ENCODE measurements at regions not wholly inside any gene's neighbourhood (a gene's known extent, or its start where the extent isn't known, plus 50 kb on each side); places are given as distances from the start of the nearest gene placed in this dataset.

GRCh38 chr5:99706160-99706559 is 777.4 kb upstream of the CHD1 start:
- no peaks in the 10 kb centered on the region for H3K9me3 ChIP-seq (ENCODE audit: control insufficient read depth, insufficient read depth, low read depth, low read length)
- no peak for TF ChIP-seq EZH2 (IDR thresholded peaks at IDR 0.05; ENCODE audit: low read length, missing control alignments)
- TF ChIP-seq, protein P1, sequence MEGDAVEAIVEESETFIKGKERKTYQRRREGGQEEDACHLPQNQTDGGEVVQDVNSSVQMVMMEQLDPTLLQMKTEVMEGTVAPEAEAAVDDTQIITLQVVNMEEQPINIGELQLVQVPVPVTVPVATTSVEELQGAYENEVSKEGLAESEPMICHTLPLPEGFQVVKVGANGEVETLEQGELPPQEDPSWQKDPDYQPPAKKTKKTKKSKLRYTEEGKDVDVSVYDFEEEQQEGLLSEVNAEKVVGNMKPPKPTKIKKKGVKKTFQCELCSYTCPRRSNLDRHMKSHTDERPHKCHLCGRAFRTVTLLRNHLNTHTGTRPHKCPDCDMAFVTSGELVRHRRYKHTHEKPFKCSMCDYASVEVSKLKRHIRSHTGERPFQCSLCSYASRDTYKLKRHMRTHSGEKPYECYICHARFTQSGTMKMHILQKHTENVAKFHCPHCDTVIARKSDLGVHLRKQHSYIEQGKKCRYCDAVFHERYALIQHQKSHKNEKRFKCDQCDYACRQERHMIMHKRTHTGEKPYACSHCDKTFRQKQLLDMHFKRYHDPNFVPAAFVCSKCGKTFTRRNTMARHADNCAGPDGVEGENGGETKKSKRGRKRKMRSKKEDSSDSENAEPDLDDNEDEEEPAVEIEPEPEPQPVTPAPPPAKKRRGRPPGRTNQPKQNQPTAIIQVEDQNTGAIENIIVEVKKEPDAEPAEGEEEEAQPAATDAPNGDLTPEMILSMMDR (conservative IDR thresholded peaks at IDR 0.05 in 1 of 2, IDR thresholded peaks at IDR 0.05 in 1 of 2; ENCODE audit: low read depth in 1 of 2, low read length in 2 of 2) = no peak
- H3K27ac ChIP-seq (ENCODE audit: insufficient read depth, low read length) = no peak overlapping the region
- H3K4me1 ChIP-seq (ENCODE audit: control insufficient read depth, extremely low read depth, insufficient read depth, low read length) = no peaks in the 10 kb centered on the region
- H3K27me3 ChIP-seq (ENCODE audit: control insufficient read depth, insufficient read depth, low read length) = no peaks in the 10 kb centered on the region
- no peak for DNase-seq (ENCODE audit: low read depth in 2 of 2)
- H3K79me2 ChIP-seq (ENCODE audit: control insufficient read depth, insufficient read depth, low read length) = no peaks in the 10 kb centered on the region
- no peaks in the 10 kb centered on the region for H3K36me3 ChIP-seq (ENCODE audit: control insufficient read depth, insufficient read depth, low read length)
- no peak overlapping the region for H3K4me3 ChIP-seq (replicated peaks in 1 of 4; ENCODE audit: control extremely low read depth in 1 of 4, insufficient read depth in 1 of 4, low read depth in 3 of 4, low read length in 4 of 4)
- H4K20me1 ChIP-seq (ENCODE audit: control insufficient read depth, extremely low read depth, insufficient read depth, low read length) = no peaks in the 10 kb centered on the region
- H2AFZ ChIP-seq (ENCODE audit: low read length) = no peak overlapping the region
- H3K9ac ChIP-seq (ENCODE audit: insufficient read depth, low read length) = no peak overlapping the region
- H3K4me2 ChIP-seq (ENCODE audit: extremely low read depth, insufficient read depth, low read length) = no peak overlapping the region

- no peaks in the 10 kb centered on the region for H3K27me3 ChIP-seq (ENCODE audit: control insufficient read depth, insufficient read depth, low read length)
- H3K9ac ChIP-seq (ENCODE audit: insufficient read depth, low read length) = no peak overlapping the region
- TF ChIP-seq EZH2 (IDR thresholded peaks at IDR 0.05; ENCODE audit: low read length, missing control alignments) = no peak
- TF ChIP-seq, protein P1 (conservative IDR thresholded peaks at IDR 0.05 in 1 of 2, IDR thresholded peaks at IDR 0.05 in 1 of 2; ENCODE audit: low read depth in 1 of 2, low read length in 2 of 2) = no peak
- no peaks in the 10 kb centered on the region for H3K79me2 ChIP-seq (ENCODE audit: control insufficient read depth, insufficient read depth, low read length)
- H3K4me2 ChIP-seq (ENCODE audit: extremely low read depth, insufficient read depth, low read length) = no peak overlapping the region
- no peak overlapping the region for H3K27ac ChIP-seq (ENCODE audit: insufficient read depth, low read length)
- no peaks in the 10 kb centered on the region for H4K20me1 ChIP-seq (ENCODE audit: control insufficient read depth, extremely low read depth, insufficient read depth, low read length)
- no peak overlapping the region for H2AFZ ChIP-seq (ENCODE audit: low read length)
- no peak for DNase-seq (ENCODE audit: low read depth in 2 of 2)
- no peaks in the 10 kb centered on the region for H3K4me1 ChIP-seq (ENCODE audit: control insufficient read depth, extremely low read depth, insufficient read depth, low read length)
- H3K36me3 ChIP-seq (ENCODE audit: control insufficient read depth, insufficient read depth, low read length) = no peaks in the 10 kb centered on the region
- H3K4me3 ChIP-seq (replicated peaks in 1 of 4; ENCODE audit: control extremely low read depth in 1 of 4, insufficient read depth in 1 of 4, low read depth in 3 of 4, low read length in 4 of 4) = no peak overlapping the region
- no peaks in the 10 kb centered on the region for H3K9me3 ChIP-seq (ENCODE audit: control insufficient read depth, insufficient read depth, low read depth, low read length)
These were observed 773.8 kb upstream of the CHD1 start for GRCh38 chr5:99702565-99702964.

- no peak for DNase-seq (ENCODE audit: low read depth in 2 of 2)
- Histone ChIP-seq H3K4me2 (ENCODE audit: extremely low read depth, insufficient read depth, low read length) (no peak overlapping the region), H3K9ac (ENCODE audit: insufficient read depth, low read length) (no peak overlapping the region), H3K4me3 (replicated peaks in 1 of 4; ENCODE audit: control extremely low read depth in 1 of 4, insufficient read depth in 1 of 4, low read depth in 3 of 4, low read length in 4 of 4) (no peak overlapping the region), H4K20me1 (ENCODE audit: control insufficient read depth, extremely low read depth, insufficient read depth, low read length) (no peaks in the 10 kb centered on the region), H3K27me3 (ENCODE audit: control insufficient read depth, insufficient read depth, low read length) (no peaks in the 10 kb centered on the region), H3K4me1 (ENCODE audit: control insufficient read depth, extremely low read depth, insufficient read depth, low read length) (no peaks in the 10 kb centered on the region), H3K36me3 (ENCODE audit: control insufficient read depth, insufficient read depth, low read length) (no peaks in the 10 kb centered on the region), H3K9me3 (ENCODE audit: control insufficient read depth, insufficient read depth, low read depth, low read length) (no peaks in the 10 kb centered on the region), H3K27ac (ENCODE audit: insufficient read depth, low read length) (no peak overlapping the region), H3K79me2 (ENCODE audit: control insufficient read depth, insufficient read depth, low read length) (no peaks in the 10 kb centered on the region), H2AFZ (ENCODE audit: low read length) (no peak overlapping the region)
- no peak for TF ChIP-seq EZH2 (IDR thresholded peaks at IDR 0.05; ENCODE audit: low read length, missing control alignments)
- TF ChIP-seq, protein P1 (conservative IDR thresholded peaks at IDR 0.05 in 1 of 2, IDR thresholded peaks at IDR 0.05 in 1 of 2; ENCODE audit: low read depth in 1 of 2, low read length in 2 of 2) = no peak
These were observed 766.1 kb upstream of the CHD1 start for GRCh38 chr5:99694884-99695283.

Data from fibroblast of lung (primary cell).